CD4-positive, alpha-beta T cell treated with Interleukin-12 subunit alpha and Interleukin-12 subunit beta, for 1 hour (primary cell): ENCODE measurements at regions not wholly inside any gene's neighbourhood (a gene's known extent, or its start where the extent isn't known, plus 50 kb on each side); places are given as distances from the start of the nearest gene placed in this dataset.

Source experiments
- DNase-seq: peaks from one replicate; pipeline ENCODE4 v3.0.0-alpha.2; 2020

GRCh38 chr6:14927398-14927797 lies 318.5 kb upstream of the JARID2 start:
- DNase-seq, result no peak

DNA sequence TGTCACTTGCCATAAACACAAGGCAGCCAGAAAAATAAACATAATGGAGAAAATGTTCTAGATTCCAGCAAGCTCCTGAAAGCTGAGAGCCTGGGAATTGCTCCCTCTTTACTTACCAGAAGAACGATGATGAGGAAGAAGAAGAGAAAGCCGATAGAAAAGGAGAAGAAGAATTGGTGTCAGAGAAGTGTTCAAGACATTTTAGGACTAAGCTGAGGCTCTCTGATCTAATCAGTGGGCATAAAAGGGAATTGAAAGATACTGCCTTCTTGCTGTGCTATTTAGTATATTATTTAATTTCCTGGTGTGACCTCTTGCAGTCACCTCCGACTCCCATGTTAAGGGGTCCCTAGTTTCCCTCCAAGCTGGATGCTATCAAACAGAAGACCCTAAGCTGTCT lies 316.6 kb upstream of the JARID2 start:
- no peak for DNase-seq

DNA sequence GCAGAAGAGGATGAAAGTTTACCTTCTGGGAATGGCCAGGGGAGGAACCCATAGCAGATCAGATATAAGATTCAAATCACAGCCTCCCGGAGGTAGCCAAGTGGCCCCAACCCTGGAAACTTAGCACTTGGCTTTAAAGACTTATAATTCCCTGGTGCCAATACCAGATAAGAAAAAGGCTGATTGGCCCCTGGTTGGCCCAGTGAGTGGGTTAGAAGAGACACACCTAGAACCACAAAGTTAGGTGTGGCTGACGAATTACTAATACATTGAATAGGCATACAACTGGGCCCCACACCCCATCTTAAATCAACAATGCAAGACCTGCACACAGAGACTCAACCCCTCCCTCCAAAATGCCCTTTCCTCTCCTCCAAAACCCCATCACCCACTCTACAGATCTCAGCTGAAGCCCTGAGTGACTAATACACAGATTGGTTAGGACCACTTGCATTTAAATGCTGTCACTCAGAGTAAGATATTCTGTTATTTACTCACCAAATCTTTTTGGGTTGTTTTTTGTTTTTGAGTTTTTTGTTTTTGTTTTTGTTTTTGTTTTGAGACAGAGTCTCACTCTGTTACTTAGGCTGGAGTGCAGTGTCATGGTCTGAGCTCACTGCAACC lies 315.4 kb upstream of the JARID2 start:
- no peak for DNase-seq

- no peak for DNase-seq
Measured at GRCh38 chr6:14932485-14933182, 313.2 kb upstream of the JARID2 start.

DNA sequence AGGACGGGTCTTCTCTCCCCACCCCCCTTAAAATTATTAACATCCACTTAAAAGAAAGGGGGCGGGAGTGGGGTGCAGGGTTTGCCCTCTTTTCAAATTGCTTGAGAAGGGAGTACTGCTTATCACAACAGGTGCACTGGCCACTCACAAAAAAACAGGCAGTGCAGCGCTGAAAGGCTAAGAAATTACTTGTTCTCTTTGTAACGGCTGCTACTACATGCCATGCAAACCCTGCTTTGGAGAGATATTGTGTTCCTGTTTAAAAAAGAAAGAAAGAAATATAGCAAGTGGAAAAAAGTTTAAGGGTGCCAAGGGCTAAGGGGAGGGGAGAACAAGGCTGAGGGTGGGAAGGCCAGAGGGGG lies 312.7 kb upstream of the JARID2 start:
- no peak for DNase-seq

GRCh38 chr6:14934013-14934412 lies 311.9 kb upstream of the JARID2 start:
- no peak for DNase-seq

- no peak for DNase-seq
Measured at GRCh38 chr6:14934844-14935243, 311.0 kb upstream of the JARID2 start.

DNA sequence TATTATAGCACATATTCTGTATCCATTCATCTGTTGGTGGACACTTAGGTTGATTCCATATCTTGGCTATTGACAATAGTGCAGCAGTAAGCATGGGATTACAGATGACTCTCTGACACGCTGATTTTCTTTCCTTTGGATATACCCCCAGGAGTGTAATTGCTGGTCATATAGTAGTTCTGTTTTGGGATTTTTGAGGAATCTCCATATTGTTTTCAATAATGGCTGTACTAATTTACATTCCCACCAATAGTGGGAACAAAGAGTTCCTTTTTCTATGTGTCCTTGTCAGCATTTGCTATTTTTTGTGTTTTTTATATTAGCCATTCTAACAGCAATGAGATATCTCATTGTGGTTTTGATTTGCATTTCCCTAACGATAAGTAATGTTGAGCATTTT lies 309.0 kb upstream of the JARID2 start:
- DNase-seq, result no peak

GRCh38 chr6:14943116-14943515 lies 302.8 kb upstream of the JARID2 start:
- no peak for DNase-seq

DNA sequence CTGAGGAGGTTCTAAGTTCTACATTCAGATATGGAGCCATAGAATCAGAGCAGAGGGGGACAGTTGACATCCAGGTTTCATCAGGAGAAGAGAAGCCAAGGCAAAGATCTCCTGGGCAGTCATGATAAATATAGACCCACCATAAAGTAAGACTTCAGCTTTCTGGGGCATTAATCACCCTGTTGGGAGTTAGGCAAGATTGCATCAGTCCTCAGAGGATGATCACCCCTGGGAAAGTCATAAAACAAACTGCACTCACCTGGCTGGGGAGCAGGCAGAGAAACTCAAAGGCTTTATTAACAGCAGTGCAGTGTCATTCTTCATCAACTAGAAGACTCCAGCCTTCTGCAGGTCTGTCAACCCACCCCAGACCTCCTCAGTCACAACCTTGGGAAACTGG lies 301.3 kb upstream of the JARID2 start:
- no peak for DNase-seq

DNA sequence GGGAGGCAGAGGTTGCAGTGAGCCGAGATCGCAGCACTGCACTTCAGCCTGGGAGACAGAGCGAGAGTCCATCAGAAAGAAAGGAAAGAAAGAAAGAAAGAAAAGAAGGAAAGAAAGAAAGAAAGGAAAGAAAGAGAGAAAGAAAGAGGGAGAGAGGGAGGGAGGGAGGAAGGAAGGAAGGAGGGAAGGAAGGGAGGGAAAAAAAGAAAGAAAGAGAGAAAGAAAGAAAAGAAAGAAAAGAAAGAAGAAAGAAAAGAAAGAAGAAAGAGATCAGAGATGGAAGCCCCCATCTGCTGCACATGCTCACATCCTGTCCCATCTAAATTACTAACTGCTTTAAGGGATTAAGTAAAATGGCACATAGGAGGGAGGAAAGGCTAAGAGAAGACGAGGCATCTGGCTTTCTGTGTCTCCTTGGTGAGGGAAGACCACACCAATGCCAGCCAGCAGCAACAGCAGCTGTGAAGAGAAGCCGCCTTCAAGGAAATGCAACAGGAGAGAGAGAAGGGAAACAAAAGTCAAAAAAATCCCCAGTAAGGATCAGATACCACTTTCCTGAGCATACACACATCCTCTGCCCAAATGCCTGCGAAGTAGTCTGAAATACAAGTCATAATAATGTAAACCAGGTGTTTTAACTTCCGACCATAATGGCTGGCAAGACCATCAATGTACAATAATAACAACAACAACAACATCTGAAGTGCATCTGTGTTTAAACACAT lies 300.2 kb upstream of the JARID2 start:
- DNase-seq, result no peak

DNA sequence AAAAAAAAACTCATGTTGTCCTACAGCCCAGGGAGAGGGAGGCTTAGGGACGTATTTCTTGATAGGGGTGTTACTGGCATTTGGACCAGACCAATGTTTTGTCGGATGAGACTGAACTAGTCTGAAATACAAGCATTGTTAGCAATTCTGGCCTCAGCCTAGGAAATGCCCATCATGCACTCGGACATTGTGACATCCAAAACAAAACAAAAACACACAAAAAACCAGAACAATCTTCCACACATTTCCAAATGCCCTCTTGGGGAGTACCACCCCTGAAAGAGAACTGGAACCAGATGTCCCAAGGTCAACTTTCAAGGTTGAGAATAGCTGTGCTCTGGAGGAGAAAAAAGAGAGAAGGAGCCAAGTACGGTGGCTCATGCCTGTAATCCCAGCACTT lies 299.1 kb upstream of the JARID2 start:
- no peak for DNase-seq

DNA sequence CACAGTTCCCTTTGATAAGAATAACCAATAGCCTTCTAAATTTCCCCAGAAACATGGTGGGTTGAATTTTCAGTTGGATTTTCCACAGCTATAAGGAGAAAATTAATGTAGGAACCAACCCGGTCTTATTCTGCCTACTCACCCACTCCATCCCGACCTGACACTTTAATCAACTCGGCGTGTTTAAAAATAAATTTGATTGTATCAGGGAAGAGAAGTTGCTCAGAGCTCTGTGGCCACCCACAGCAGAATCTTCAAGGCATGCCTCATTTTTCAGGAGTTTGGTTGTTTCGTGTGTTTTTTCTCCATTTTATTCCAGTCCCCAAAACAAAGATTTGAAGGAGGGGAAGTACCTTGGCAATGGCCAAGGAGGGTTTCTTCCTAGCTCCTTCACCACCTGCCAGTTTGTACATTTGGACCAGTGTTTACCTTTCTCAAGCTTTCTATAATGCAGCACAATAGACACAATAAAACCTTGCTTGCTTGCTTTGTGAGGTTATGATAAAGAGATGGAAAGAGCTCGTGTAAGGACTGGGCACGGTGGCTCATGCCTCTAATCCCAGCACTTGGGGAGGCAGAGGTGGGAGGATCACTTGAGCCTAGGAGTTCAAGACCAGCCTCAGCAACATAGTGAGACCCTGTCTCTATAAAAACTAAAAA lies 297.2 kb upstream of the JARID2 start:
- no peak for DNase-seq

DNA sequence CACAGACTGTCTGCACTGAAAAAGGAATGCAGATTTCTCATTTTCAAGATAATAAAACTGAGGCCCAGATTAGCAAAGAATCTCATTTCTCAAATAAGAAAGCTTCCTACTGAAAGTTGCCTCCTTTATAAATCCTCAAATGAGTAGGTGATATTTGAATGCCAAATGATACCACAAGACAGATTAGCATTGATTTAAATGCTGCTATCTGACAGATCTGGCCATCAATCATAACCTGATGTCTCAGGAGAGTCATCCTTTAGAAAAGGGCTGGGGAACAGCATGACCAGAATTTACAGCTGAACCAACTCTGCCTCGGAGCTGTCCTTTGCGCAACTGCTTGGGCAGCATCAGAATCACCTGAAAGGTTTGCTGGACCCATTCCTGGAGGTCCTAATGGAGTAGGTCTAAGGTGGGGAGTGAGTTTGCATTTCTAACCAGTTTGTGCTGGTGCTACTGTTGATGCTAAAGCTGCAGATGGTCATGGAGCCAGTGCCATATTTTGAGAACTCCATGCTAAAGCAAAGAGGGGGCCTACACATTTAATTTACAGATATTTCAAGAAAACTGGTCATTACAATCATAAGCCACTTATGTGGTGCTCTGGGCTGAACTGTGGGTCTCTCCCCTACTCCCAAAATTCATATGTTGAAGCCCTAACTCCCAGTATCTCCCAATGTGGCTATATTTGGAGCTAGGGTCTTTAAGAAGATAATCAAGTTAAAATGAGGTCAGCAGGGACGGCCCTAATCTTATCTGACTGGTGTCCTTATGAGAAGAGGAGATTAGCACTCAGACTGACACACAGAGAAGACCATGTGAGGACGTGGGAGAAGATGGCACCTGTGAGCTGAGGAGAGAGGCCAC lies 295.5 kb upstream of the JARID2 start:
- DNase-seq, result no peak

GRCh38 chr6:14950970-14951276 lies 294.9 kb upstream of the JARID2 start:
- no peak for DNase-seq

- no peak for DNase-seq
Measured at GRCh38 chr6:14951704-14952103, 294.2 kb upstream of the JARID2 start.

DNA sequence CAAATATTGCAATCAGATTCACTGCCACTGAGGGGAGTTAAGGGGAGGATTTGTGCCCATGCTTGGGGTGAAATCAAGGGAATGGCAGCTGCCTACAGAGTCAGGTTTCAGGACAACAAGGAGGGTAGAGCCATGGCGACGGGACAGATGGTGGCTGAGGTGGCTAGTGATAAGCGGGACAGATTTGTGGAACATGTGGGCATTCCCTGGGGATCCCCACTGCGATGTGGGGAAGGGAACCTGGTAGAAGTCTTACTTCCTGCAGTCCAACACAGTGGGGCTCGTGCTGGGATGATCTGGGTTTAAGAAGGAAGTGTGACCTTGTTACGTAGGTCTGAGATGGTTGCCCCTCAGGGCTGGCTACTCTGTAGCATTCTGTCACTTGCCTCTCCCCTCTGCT lies 292.0 kb upstream of the JARID2 start:
- DNase-seq, result no peak

- DNase-seq, result no peak
Measured at GRCh38 chr6:14957355-14958059, 288.4 kb upstream of the JARID2 start.

GRCh38 chr6:14959324-14959885 lies 286.5 kb upstream of the JARID2 start:
- no peak for DNase-seq

- no peak for DNase-seq
Measured at GRCh38 chr6:14964556-14965270, 281.2 kb upstream of the JARID2 start.

DNA sequence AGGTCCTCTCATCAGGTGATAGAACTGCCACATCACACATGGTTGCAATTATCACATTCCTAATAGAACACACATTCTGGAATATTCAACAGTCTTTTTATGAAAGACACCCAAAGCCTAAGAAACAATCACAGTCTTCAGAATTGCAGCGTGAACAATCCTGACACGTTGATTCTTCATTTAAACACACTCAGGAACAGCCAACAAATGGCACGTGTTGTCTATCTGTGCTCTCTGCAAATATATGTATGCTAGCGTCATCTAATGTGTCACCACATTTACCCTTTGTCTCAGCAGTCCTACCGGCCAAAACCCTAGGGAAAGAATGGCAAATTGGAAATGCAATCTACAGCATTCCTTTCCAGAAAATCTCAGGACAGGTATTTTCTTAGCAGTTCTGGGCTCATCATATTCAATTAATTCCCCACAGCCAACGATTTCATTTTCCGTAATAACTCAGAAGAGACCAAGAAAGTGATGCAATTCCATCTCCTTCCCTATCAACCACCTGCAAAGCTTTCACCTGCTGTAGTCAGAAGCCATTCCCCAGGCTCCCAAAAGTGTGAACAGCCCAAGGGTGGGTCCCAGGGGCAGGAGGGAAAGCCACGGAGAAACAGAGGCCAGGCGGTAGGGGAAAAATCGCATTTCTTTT lies 280.3 kb upstream of the JARID2 start:
- DNase-seq, result no peak
